ENCODE measurements at regions not wholly inside any gene's neighbourhood (a gene's known extent, or its start where the extent isn't known, plus 50 kb on each side); places are given as distances from the start of the nearest gene placed in this dataset.

DNA sequence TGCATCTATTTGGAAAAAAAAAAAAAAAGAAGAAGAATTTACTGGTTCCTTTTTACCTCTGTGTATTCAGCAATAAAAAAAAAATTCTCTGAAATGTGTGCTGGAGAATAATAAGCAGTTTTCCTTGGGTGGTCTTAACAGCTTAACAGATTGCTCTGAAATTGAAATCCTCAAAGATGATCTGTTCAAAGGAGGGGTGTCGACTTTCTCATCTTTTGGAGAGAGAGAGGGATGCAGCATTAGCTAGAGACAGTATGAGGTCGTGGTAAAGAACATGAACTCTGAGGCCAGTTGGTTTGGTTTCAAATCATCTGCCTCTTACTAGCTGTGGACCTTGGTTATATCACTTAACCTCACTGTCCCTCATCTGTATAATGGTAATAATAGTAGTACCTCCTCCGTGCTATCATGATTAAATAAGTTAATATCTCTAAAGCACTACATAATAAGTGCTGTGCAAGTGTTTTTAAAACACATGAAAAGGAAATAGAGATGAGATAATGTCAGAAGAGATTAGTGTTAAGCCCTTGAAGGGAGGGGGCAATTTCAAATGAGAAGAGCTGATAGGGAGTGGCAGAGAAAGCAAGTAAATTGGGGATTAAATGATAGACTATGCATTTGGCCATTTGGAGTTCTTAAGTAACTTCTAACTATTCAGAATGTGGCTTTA is 109.9 kb upstream of the LIMCH1 start:
- ChIA-PET CTCF (ENCODE audit: partially characterized antibody) (interaction anchor here (0.6 kb wide), 1 partner anchor 17 kb away, joined by 3 read pairs; no protein-coding TSS in a partner anchor), POLR2A (ENCODE audit: partially characterized antibody) (no interaction called here)
- no peaks in the 10 kb centered on the region for H3K27me3 ChIP-seq (ENCODE audit: insufficient read depth, low read length)
- no peak overlapping the region for H3K27ac Mint-ChIP-seq
- H3K36me3 ChIP-seq (ENCODE audit: insufficient read depth, low read length) = no peaks in the 10 kb centered on the region
- H3K4me3 Mint-ChIP-seq = no peak overlapping the region
- intact Hi-C loops (cut with micrococcal nuclease) = no loop called here
- H3K27me3 Mint-ChIP-seq = peaks cover 0 to 3% of the 10 kb centered on the region in 2 donors
- DNase-seq = no peak
- H3K4me3 ChIP-seq (ENCODE audit: low read length in 2 of 2) = no peak overlapping the region
- no peaks in the 10 kb centered on the region for H3K36me3 Mint-ChIP-seq
- H3K4me1 Mint-ChIP-seq = no peaks in the 10 kb centered on the region
- no peaks in the 10 kb centered on the region for H3K9me3 ChIP-seq (ENCODE audit: control insufficient read depth in 1 of 2, low read length in 2 of 2)
- H3K4me1 ChIP-seq (ENCODE audit: insufficient read depth, low read length) = no peaks in the 10 kb centered on the region
- no peak overlapping the region for H3K27ac ChIP-seq (ENCODE audit: low read depth, low read length)
- peaks cover 0 to 2% (median 0%) of the 10 kb centered on the region in 8 donors for H3K9me3 Mint-ChIP-seq

DNA sequence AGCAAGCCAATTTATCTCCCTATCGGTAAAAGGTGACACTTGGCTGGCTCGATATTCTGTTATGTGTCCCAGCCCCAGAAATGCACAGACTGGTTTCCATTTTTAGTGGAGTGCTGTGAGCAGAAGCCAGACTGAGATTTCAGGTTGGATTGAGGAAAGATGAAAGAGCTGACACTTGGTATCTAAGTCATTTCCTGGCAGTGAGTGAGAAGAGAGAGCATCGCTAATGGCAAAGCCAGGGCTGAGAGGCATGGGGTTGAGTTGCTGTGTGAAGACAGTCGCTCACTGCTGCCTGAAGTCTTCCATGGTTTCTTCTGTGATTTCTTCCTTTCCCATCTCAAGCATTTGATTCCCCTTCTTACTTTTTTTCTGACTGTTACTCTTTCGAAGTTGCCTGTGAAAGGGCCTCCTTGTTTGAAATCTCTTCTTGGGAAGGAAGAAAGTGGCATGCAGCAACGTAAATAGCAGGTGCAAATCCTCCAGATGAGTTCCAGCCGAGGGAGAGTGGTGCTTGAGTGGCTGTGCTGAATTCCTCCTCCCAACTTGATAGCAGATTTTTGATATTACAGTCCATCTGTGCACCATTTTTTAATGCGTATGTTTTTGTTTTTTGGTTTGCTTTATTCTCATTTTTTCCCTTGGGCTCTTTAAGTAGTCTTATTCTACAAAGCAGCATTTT is 109.2 kb upstream of the LIMCH1 start:
- DNase-seq = no peak
- CTCF ChIA-PET (ENCODE audit: partially characterized antibody) = interaction anchor here (0.6 kb wide), 1 partner anchor 16 kb away, joined by 3 read pairs; no protein-coding TSS in a partner anchor
- Histone ChIP-seq H3K9me3 (ENCODE audit: control insufficient read depth in 1 of 2, low read length in 2 of 2) (no peaks in the 10 kb centered on the region), H3K27ac (ENCODE audit: low read depth, low read length) (no peak overlapping the region), H3K4me3 (ENCODE audit: low read length in 2 of 2) (no peak overlapping the region), H3K27me3 (ENCODE audit: insufficient read depth, low read length) (no peaks in the 10 kb centered on the region), H3K36me3 (ENCODE audit: insufficient read depth, low read length) (no peaks in the 10 kb centered on the region), H3K4me1 (ENCODE audit: insufficient read depth, low read length) (no peaks in the 10 kb centered on the region)
- POLR2A ChIA-PET (ENCODE audit: partially characterized antibody) = no interaction called here
- Mint-ChIP-seq H3K27me3 (peaks cover 0 to 3% of the 10 kb centered on the region in 2 donors), H3K4me1 (no peaks in the 10 kb centered on the region), H3K9me3 (peaks cover 0 to 5% (median 0%) of the 10 kb centered on the region in 8 donors), H3K36me3 (no peaks in the 10 kb centered on the region), H3K4me3 (no peak overlapping the region), H3K27ac (no peak overlapping the region)
- intact Hi-C loops (cut with micrococcal nuclease) = no loop called here

DNA sequence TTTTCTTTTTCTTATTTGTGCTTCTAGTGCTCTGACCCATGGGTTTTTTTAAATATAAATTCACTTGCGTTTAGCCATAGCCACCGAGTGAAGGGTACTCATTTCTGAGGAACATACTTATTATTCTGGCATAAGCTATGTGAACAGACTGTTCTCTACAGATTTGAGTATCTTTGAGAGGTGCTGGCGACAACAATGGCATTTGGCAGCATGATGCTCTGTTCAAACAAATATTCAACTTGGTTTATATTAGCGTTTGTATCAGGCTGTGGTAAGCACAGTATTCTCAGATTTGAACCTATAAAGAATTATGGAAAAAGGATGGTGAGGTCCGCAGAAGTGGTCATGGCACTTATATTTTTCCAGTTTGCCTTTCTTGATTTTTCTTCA is 108.7 kb upstream of the LIMCH1 start:
- H3K4me1 Mint-ChIP-seq = no peaks in the 10 kb centered on the region
- peaks cover 0 to 5% (median 0%) of the 10 kb centered on the region in 8 donors for H3K9me3 Mint-ChIP-seq
- no peak overlapping the region for H3K4me3 ChIP-seq (ENCODE audit: low read length in 2 of 2)
- peaks cover 0 to 3% of the 10 kb centered on the region in 2 donors for H3K27me3 Mint-ChIP-seq
- no peak overlapping the region for H3K27ac ChIP-seq (ENCODE audit: low read depth, low read length)
- no peaks in the 10 kb centered on the region for H3K4me1 ChIP-seq (ENCODE audit: insufficient read depth, low read length)
- no peaks in the 10 kb centered on the region for H3K27me3 ChIP-seq (ENCODE audit: insufficient read depth, low read length)
- H3K4me3 Mint-ChIP-seq = no peak overlapping the region
- H3K27ac Mint-ChIP-seq = no peak overlapping the region
- intact Hi-C loops (cut with micrococcal nuclease) = no loop called here
- no peaks in the 10 kb centered on the region for H3K9me3 ChIP-seq (ENCODE audit: control insufficient read depth in 1 of 2, low read length in 2 of 2)
- H3K36me3 ChIP-seq (ENCODE audit: insufficient read depth, low read length) = no peaks in the 10 kb centered on the region
- ChIA-PET POLR2A (ENCODE audit: partially characterized antibody) (no interaction called here), CTCF (ENCODE audit: partially characterized antibody) (no interaction called here)
- no peaks in the 10 kb centered on the region for H3K36me3 Mint-ChIP-seq
- no peak for DNase-seq

DNA sequence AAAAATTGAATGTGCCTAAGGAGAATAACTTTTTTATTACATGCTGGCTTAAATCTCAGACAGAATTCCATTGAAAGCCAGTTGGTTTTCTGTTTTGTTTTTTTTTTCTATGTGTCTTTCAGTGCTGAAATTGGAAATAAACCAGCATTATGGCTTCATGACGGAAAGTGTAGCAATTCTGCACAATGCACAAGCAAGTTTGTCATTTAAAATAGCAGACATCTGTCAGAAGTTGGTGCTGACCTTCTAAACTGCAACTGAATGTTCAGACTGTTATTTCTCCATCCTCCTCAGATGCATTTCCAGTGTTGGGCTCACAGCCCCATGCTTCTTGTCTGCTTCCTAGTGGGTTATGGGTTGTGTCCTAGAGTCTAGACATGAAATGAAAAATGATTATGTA is 107.2 kb upstream of the LIMCH1 start:
- POLR2A ChIA-PET (ENCODE audit: partially characterized antibody) = no interaction called here
- Histone ChIP-seq H3K4me1 (ENCODE audit: insufficient read depth, low read length) (no peaks in the 10 kb centered on the region), H3K4me3 (ENCODE audit: low read length in 2 of 2) (no peak overlapping the region), H3K9me3 (ENCODE audit: control insufficient read depth in 1 of 2, low read length in 2 of 2) (no peaks in the 10 kb centered on the region), H3K27ac (ENCODE audit: low read depth, low read length) (no peak overlapping the region), H3K27me3 (ENCODE audit: insufficient read depth, low read length) (no peaks in the 10 kb centered on the region), H3K36me3 (ENCODE audit: insufficient read depth, low read length) (no peaks in the 10 kb centered on the region)
- H3K4me1 Mint-ChIP-seq = no peaks in the 10 kb centered on the region
- H3K4me3 Mint-ChIP-seq = no peak overlapping the region
- peaks cover 0 to 5% (median under 1%) of the 10 kb centered on the region in 8 donors for H3K9me3 Mint-ChIP-seq
- H3K27me3 Mint-ChIP-seq = peaks cover 0 to 3% of the 10 kb centered on the region in 2 donors
- intact Hi-C loops (cut with micrococcal nuclease) = no loop called here
- CTCF ChIA-PET (ENCODE audit: partially characterized antibody) = no interaction called here
- no peaks in the 10 kb centered on the region for H3K36me3 Mint-ChIP-seq
- DNase-seq = no peak
- no peak overlapping the region for H3K27ac Mint-ChIP-seq

DNA sequence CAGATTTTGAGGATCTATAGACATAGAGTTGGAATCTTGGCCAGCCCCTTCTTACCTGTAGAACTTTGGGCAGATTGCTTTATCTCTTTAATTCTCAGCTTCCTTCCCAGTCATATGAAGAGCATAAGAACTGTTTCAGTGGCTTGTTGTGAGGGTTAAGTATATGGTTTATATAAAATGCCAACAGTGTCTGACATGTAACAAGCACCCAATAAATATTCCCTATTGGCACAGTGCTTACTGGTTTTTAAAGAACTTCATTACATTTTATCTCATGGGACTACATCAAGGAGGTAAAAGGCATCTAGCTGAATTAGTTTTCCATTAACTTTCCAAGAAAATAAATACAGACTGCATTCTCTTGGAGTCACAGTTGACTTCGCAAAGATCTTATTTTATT is 106.7 kb upstream of the LIMCH1 start:
- Mint-ChIP-seq H3K4me1 (no peaks in the 10 kb centered on the region), H3K9me3 (peaks cover 0 to 5% (median 0%) of the 10 kb centered on the region in 8 donors), H3K4me3 (no peak overlapping the region), H3K27ac (no peak overlapping the region), H3K27me3 (peaks cover 0 to 3% of the 10 kb centered on the region in 2 donors), H3K36me3 (no peaks in the 10 kb centered on the region)
- POLR2A ChIA-PET (ENCODE audit: partially characterized antibody) = no interaction called here
- no peaks in the 10 kb centered on the region for H3K9me3 ChIP-seq (ENCODE audit: control insufficient read depth in 1 of 2, low read length in 2 of 2)
- intact Hi-C loops (cut with micrococcal nuclease) = no loop called here
- DNase-seq = no peak
- CTCF ChIA-PET (ENCODE audit: partially characterized antibody) = no interaction called here
- H3K4me1 ChIP-seq (ENCODE audit: insufficient read depth, low read length) = no peaks in the 10 kb centered on the region
- no peaks in the 10 kb centered on the region for H3K36me3 ChIP-seq (ENCODE audit: insufficient read depth, low read length)
- H3K4me3 ChIP-seq (ENCODE audit: low read length in 2 of 2) = no peak overlapping the region
- H3K27ac ChIP-seq (ENCODE audit: low read depth, low read length) = no peak overlapping the region
- H3K27me3 ChIP-seq (ENCODE audit: insufficient read depth, low read length) = no peaks in the 10 kb centered on the region

DNA sequence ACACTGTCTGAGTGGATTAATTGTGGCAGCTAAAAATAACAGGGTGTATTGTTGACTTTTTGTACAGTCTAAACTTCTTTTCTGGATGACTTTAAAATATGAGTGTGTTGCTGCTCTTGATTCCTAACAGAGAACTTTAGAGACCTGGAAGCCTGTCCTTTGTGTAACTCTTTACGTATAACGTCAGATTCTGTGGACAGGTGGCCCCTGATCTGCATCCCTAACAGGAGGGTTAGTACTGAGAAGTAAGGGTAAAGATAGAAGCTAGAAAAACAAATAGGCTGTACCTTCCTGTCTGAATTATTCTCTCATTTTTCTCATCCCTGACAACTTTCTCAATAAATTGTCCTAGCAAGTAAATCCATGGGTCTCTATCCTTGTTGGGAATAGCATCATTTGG is 105.7 kb upstream of the LIMCH1 start:
- H3K9me3 Mint-ChIP-seq = peaks cover 0 to 5% (median 0%) of the 10 kb centered on the region in 8 donors
- POLR2A ChIA-PET (ENCODE audit: partially characterized antibody) = no interaction called here
- Histone ChIP-seq H3K27me3 (ENCODE audit: insufficient read depth, low read length) (no peaks in the 10 kb centered on the region), H3K27ac (ENCODE audit: low read depth, low read length) (no peak overlapping the region), H3K4me1 (ENCODE audit: insufficient read depth, low read length) (no peaks in the 10 kb centered on the region), H3K36me3 (ENCODE audit: insufficient read depth, low read length) (no peaks in the 10 kb centered on the region), H3K9me3 (ENCODE audit: control insufficient read depth in 1 of 2, low read length in 2 of 2) (no peaks in the 10 kb centered on the region), H3K4me3 (ENCODE audit: low read length in 2 of 2) (no peak overlapping the region)
- H3K4me3 Mint-ChIP-seq = no peak overlapping the region
- no peak overlapping the region for H3K27ac Mint-ChIP-seq
- peaks cover 0 to 3% of the 10 kb centered on the region in 2 donors for H3K27me3 Mint-ChIP-seq
- intact Hi-C loops (cut with micrococcal nuclease) = no loop called here
- no peak for DNase-seq
- CTCF ChIA-PET (ENCODE audit: partially characterized antibody) = no interaction called here
- H3K4me1 Mint-ChIP-seq = no peaks in the 10 kb centered on the region
- H3K36me3 Mint-ChIP-seq = no peaks in the 10 kb centered on the region

DNA sequence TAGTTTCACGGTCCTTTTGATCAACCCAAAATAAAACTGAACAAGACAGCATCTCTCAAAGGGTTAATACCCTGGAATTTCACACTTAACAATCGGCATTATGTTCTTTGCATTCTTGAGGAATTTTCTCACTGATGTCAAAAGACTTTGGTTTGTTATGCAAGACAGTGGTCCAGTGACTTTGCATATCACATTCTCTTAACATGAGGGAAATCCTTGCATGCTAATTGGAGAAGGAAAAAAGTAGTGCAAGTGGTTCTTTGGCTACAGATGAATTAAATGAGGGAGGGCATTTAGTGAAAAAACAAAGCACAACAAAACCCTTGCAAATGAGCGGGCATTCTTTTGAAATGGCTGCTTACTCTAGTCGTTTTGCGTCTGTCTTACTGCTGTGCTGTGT is 105.1 kb upstream of the LIMCH1 start:
- no peaks in the 10 kb centered on the region for H3K9me3 ChIP-seq (ENCODE audit: control insufficient read depth in 1 of 2, low read length in 2 of 2)
- no peaks in the 10 kb centered on the region for H3K4me1 Mint-ChIP-seq
- no peak overlapping the region for H3K27ac ChIP-seq (ENCODE audit: low read depth, low read length)
- no peaks in the 10 kb centered on the region for H3K36me3 Mint-ChIP-seq
- intact Hi-C loops (cut with micrococcal nuclease) = no loop called here
- H3K4me3 ChIP-seq (ENCODE audit: low read length in 2 of 2) = no peak overlapping the region
- CTCF ChIA-PET (ENCODE audit: partially characterized antibody) = no interaction called here
- no peaks in the 10 kb centered on the region for H3K36me3 ChIP-seq (ENCODE audit: insufficient read depth, low read length)
- no peak overlapping the region for H3K4me3 Mint-ChIP-seq
- POLR2A ChIA-PET (ENCODE audit: partially characterized antibody) = no interaction called here
- no peak for DNase-seq
- no peaks in the 10 kb centered on the region for H3K4me1 ChIP-seq (ENCODE audit: insufficient read depth, low read length)
- H3K27ac Mint-ChIP-seq = no peak overlapping the region
- H3K27me3 Mint-ChIP-seq = peaks cover 0 to 3% of the 10 kb centered on the region in 2 donors
- peaks cover 0 to 5% (median 0%) of the 10 kb centered on the region in 8 donors for H3K9me3 Mint-ChIP-seq
- no peaks in the 10 kb centered on the region for H3K27me3 ChIP-seq (ENCODE audit: insufficient read depth, low read length)

All from CD4-positive, alpha-beta memory T cell (primary cell).